K562 (cell line): ENCODE measurements at regions not wholly inside any gene's neighbourhood (a gene's known extent, or its start where the extent isn't known, plus 50 kb on each side); places are given as distances from the start of the nearest gene placed in this dataset.

Source experiments
- ILK ChIP-seq: fragments of 450-650 bp; IDR thresholded peaks from 2 replicates; pipeline ENCODE4 v1.6.1; 2016; ENCODE audit warnings: missing genetic modification characterization, low read depth, mild to moderate bottlenecking, missing compliant biosample characterization, moderate library complexity, borderline replicate concordance
- NR2C2 ChIP-seq, 2 experiments: fragments of 200-800 bp in 1 of 2; sonication (Bioruptor generic) in 1 of 2; sonication (generic) in 1 of 2; formaldehyde crosslinking in 1 of 2; IDR thresholded peaks; 2 replicates each; pipeline versions ENCODE4 v1.6.1 to v1.8.0; 2016 to 2022; ENCODE audit warnings: mild to moderate bottlenecking in 1 of 2, missing compliant biosample characterization in 1 of 2, missing genetic modification characterization in 1 of 2, missing genetic modification reagents in 1 of 2
- PHB2 ChIP-seq: fragments of 450-650 bp; IDR thresholded peaks from 2 replicates; pipeline ENCODE4 v1.6.1; 2017; ENCODE audit warnings: low read depth
- PURB ChIP-seq: sonication (generic); formaldehyde crosslinking; IDR thresholded peaks from 2 replicates; pipeline ENCODE4 v1.9.0; 2021; ENCODE audit warnings: low read depth, mild to moderate bottlenecking, missing genetic modification reagents
- SMAD4 ChIP-seq: fragments of 250-450 bp; sonication (Bioruptor Pico); conservative IDR thresholded peaks from 2 replicates; pipeline ENCODE4 v1.8.0; 2021; ENCODE audit warnings: inconsistent platforms, mild to moderate bottlenecking, moderate library complexity
- TF ChIP-seq, protein P1 (sequence below): fragments of 250-450 bp; sonication (Bioruptor Pico); IDR thresholded peaks from 2 replicates; pipeline ENCODE4 v1.4.0; 2020
- TF ChIP-seq, protein P2 (sequence below), 2 experiments: fragments of 450-650 bp in 1 of 2; IDR thresholded peaks; 2 replicates each; pipeline ENCODE4 v1.6.1; 2011 to 2017; ENCODE audit warnings: low read depth in 2 of 2, antibody characterized with exemption in 1 of 2, borderline replicate concordance in 1 of 2, low read length in 1 of 2, mild to moderate bottlenecking in 1 of 2, mixed read lengths in 1 of 2; ENCODE audit not compliant: control insufficient read depth in 1 of 2

DNA sequence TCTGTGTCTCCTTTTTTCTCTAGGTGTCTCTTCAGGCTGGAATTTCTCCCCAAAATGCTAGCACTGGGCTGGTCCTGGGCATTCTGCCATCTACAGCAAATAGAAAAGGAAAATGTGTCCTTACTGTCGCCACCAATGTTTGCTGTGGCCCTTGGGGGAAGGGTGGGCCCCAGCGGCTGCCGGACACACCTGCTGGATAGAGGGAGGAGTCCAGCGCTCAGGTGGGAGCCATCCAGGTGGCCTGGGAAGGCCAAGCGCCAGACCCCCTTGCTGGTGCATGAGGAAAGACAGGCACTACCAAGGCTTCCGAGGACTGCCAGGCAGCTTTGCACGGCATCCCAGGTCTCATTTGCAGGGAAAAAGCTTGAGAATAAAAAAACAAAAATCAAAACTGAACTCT is 147.7 kb upstream of the GATA6 start (continued):
- TF ChIP-seq, protein P1, sequence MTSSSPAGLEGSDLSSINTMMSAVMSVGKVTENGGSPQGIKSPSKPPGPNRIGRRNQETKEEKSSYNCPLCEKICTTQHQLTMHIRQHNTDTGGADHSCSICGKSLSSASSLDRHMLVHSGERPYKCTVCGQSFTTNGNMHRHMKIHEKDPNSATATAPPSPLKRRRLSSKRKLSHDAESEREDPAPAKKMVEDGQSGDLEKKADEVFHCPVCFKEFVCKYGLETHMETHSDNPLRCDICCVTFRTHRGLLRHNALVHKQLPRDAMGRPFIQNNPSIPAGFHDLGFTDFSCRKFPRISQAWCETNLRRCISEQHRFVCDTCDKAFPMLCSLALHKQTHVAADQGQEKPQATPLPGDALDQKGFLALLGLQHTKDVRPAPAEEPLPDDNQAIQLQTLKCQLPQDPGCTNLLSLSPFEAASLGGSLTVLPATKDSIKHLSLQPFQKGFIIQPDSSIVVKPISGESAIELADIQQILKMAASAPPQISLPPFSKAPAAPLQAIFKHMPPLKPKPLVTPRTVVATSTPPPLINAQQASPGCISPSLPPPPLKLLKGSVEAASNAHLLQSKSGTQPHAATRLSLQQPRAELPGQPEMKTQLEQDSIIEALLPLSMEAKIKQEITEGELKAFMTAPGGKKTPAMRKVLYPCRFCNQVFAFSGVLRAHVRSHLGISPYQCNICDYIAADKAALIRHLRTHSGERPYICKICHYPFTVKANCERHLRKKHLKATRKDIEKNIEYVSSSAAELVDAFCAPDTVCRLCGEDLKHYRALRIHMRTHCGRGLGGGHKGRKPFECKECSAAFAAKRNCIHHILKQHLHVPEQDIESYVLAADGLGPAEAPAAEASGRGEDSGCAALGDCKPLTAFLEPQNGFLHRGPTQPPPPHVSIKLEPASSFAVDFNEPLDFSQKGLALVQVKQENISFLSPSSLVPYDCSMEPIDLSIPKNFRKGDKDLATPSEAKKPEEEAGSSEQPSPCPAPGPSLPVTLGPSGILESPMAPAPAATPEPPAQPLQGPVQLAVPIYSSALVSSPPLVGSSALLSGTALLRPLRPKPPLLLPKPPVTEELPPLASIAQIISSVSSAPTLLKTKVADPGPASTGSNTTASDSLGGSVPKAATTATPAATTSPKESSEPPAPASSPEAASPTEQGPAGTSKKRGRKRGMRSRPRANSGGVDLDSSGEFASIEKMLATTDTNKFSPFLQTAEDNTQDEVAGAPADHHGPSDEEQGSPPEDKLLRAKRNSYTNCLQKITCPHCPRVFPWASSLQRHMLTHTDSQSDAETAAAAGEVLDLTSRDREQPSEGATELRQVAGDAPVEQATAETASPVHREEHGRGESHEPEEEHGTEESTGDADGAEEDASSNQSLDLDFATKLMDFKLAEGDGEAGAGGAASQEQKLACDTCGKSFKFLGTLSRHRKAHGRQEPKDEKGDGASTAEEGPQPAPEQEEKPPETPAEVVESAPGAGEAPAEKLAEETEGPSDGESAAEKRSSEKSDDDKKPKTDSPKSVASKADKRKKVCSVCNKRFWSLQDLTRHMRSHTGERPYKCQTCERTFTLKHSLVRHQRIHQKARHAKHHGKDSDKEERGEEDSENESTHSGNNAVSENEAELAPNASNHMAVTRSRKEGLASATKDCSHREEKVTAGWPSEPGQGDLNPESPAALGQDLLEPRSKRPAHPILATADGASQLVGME (CRISPR knock-in tag): no peak
- no peak for TF ChIP-seq ILK (tag)
- TF ChIP-seq PURB (CRISPR knock-in tag): no peak
- TF ChIP-seq NR2C2 (CRISPR knock-in tag; IDR thresholded peaks at IDR 0.05): no peak
- no peak for TF ChIP-seq NR2C2 (tag; IDR thresholded peaks at IDR 0.05)
- TF ChIP-seq, protein P2, sequence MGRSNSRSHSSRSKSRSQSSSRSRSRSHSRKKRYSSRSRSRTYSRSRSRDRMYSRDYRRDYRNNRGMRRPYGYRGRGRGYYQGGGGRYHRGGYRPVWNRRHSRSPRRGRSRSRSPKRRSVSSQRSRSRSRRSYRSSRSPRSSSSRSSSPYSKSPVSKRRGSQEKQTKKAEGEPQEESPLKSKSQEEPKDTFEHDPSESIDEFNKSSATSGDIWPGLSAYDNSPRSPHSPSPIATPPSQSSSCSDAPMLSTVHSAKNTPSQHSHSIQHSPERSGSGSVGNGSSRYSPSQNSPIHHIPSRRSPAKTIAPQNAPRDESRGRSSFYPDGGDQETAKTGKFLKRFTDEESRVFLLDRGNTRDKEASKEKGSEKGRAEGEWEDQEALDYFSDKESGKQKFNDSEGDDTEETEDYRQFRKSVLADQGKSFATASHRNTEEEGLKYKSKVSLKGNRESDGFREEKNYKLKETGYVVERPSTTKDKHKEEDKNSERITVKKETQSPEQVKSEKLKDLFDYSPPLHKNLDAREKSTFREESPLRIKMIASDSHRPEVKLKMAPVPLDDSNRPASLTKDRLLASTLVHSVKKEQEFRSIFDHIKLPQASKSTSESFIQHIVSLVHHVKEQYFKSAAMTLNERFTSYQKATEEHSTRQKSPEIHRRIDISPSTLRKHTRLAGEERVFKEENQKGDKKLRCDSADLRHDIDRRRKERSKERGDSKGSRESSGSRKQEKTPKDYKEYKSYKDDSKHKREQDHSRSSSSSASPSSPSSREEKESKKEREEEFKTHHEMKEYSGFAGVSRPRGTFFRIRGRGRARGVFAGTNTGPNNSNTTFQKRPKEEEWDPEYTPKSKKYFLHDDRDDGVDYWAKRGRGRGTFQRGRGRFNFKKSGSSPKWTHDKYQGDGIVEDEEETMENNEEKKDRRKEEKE (IDR thresholded peaks at IDR 0.05; ENCODE audit: borderline replicate concordance in 1 of 2, control insufficient read depth in 1 of 2, low read depth in 2 of 2, low read length in 1 of 2): no peak
- TF ChIP-seq PHB2: no peak
- TF ChIP-seq SMAD4 (CRISPR knock-in tag): no peak
